Forelimb muscle (tissue), 1 donor: ENCODE measurements at regions not wholly inside any gene's neighbourhood (a gene's known extent, or its start where the extent isn't known, plus 50 kb on each side); places are given as distances from the start of the nearest gene placed in this dataset.
"Not testable (repeated sequence)": the region's sequence is repeated elsewhere in the genome, so short reads cannot be mapped to it uniquely, and the experiment has no call there.

Experiments
- DNase-seq: peaks from one replicate; pipeline ENCODE4 v3.0.0-alpha.2; 2013; ENCODE audit warnings: low read depth

DNA sequence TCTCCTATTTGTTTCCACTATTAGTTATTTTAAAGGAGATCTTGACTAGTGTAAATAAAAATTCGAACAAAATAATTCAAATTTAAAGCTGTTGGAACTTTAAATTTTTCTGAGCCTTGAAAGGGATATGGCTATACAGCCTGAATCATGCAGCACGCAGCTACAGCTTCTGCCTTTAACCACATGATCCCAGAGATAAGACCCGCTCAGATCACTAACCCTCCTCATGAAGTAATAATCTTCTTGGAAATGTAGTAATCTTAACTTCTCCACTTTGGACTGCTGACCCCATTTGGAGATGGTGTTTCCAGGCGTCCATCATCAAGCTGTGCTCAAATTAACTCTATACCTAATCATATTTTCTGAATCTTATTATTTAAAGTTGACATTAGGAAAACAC is 336.6 kb downstream of the DSC3 start:
- no peak for DNase-seq

DNA sequence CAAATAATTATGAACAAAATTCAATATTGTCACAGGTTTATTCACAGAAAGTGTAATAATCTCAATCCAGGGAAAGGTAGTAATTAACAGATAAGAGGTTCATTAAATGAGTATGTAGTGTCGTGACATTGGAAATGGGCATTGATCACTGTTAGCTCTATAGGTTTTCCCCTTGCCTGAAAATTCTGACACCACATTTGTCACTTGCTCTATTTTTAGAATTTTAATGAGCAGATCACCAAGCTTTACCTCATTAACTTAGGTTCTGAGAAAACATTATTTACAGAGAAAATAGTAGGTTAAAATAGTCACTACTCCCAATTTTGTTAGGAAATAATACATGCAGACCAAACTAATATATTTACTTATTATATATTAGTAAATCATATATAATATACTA is 344.0 kb downstream of the DSC3 start:
- DNase-seq = no peak

DNA sequence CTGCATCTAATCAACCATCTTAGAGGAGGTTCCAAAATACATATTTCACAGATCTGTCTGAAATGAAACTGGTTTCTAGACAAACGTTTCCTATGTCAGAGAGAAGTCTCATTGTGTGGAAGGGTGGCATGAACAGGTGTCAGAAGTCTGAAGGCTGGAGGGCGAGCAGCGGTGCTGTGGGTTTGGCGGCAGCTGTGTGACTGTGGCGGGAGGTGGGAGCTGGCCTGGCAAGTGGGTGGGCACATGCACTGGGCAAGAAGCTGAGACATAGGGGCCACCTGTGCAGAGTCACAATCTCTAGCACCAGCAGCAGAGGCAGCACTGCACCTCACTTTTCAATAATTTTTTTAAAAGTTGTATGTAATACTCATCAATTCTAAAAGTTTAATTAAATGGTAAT is 346.3 kb downstream of the DSC3 start:
- no peak for DNase-seq

DNA sequence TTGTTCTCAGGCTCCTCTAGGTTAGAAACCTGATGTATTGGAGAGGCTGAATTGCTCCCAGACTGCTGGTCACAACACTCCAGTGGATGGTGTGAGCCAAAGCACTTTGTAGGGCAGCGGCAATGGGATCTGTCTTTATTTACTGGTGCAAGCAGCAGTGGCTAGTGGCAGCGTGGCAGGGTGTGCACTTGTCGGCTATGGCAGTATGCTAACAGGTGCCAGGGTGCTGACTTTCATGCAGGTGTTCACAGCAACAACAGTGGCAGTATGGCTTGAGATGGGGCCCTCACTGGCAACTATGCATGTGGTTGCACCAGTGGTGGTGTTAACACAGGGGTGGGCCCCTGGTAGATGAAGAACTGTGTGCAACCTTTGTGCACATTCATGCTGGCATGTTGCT is 347.8 kb downstream of the DSC3 start:
- DNase-seq = no peak

DNA sequence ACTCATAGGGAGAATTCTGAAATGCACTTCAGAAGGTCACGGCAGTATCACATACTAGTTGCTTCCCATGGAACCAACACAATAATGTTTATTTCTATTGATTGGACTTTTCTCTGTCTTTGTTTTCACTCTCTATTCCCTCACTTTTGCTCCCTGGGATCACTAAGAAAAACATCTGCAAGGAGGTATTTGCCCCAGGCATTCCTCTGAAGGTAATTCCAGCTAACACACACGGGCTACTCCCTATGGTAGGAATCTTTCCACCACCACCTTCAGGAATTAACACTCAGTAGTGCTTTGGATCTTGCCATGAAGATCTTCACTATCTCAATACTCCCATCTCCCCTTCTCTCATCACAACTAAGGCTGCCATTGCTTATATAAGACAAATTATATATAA is 353.3 kb downstream of the DSC3 start:
- no peak for DNase-seq

DNA sequence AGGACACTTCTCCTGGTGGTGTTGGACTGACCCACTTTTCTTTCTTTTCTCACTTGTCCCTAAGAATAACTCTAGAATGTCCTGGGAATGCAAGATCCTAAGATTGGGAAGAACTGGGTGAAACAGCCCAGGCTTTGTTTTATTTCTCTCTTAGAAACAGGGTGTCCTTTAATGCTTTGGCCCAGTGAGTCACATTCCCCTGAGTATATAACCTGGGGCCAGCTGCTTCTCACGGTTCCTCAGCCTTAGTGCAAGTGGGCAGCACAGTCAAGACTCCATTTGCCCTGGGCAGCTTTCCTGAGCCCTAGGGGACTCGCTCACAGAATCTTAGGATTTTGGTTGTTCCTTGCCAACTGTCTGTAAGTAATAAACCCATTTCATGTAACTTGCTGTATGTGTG is 355.0 kb downstream of the DSC3 start:
- DNase-seq = no peak

GRCh38 chr18:30684825-30685481 is 357.6 kb downstream of the DSC3 start:
- no peak for DNase-seq

GRCh38 chr18:30683836-30684235 is 358.7 kb downstream of the DSC3 start:
- DNase-seq = no peak

- DNase-seq = peak; percentile 36
These were observed 359.9 kb downstream of the DSC3 start for GRCh38 chr18:30682672-30683071.

DNA sequence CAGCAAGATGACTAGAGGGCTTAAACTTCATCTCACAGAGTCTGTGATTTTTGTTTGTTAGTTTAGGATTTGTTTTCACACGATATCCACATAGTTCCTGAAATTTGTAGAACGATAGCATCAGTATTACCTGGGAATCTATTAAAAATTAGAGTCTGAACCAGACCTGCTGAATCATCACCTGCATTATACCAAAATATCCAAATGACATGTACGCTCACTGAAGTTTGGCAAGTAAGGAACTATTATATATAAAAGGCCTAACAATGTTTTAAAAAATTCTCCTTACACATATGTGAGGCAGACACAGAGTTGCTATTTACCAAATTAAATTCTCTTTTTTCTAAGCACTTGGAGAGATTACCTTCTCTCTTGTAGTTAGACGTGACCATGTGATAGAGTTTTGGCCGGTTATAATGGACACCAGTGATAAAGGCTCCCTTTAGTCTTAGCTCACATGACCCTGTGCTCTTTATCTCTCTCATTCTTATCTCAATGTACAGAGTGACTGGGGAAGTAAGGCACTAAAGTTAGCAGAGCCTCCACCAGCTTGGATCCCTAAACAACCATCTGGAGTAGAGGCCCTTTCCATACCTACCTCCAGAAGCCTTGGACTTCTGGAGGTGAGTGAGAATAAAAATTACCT is 363.1 kb downstream of the DSC3 start:
- DNase-seq = no peak

GRCh38 chr18:30677813-30678212 is 364.7 kb downstream of the DSC3 start:
- not testable (repeated sequence) for DNase-seq

GRCh38 chr18:30676053-30676480 is 366.5 kb downstream of the DSC3 start:
- DNase-seq = no peak

DNA sequence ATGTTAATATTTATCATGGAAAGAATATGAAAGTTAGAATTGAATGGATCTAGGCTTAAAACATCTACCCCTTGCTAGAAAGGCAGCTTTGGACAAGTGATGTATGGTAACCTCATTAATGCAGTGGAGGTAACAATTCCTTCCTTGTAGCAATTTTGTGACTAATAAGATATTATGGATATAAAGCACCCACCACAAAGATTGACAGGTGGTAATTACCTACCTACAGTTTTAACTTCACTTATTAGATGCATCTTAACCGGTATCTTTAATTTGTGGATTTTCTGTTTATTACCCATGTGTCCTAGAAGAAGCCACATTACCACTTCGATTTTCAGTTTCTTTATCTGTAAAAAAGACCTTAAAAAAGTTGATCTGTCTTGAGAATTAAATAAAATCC is 367.0 kb downstream of the DSC3 start:
- no peak for DNase-seq

DNA sequence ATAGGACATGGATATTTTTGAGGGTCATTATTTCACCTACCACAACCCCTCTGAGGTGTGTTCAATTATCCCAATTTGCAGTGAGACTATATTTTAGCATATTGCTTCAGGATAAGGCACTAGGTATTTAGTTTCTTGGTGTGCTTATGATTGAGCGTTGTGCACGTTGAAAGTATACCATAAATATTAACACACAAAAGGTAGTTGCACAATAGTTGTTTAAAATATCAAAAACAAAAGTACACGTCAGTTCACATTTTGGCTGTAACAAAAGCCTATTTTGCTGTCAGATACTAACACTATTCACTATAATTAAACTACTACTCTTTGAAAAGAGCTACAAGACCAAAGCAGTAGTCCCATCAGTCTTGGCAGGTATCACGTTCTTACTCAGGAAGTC is 367.5 kb downstream of the DSC3 start:
- DNase-seq = no peak

- DNase-seq = no peak
These were observed 367.9 kb downstream of the DSC3 start for GRCh38 chr18:30674596-30674995.

DNA sequence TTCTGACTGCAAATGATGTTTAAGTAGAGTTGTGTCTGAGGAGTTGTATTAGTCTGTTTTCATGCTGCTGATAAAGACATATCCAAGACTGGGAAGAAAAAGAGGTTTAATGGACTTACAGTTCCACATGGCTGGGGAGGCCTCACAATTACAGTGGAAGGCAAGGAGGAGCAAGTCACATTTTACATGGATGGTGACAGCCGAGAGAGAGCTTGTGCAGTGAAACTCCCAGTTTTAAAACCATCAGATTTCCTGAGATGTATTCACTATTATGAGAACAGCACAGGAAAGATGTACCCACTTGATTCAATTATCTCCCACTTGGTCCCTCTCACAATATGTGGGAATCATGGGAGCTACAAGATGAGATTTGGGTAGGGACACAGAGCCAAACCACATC is 370.1 kb downstream of the DSC3 start:
- DNase-seq = not testable (repeated sequence)

DNA sequence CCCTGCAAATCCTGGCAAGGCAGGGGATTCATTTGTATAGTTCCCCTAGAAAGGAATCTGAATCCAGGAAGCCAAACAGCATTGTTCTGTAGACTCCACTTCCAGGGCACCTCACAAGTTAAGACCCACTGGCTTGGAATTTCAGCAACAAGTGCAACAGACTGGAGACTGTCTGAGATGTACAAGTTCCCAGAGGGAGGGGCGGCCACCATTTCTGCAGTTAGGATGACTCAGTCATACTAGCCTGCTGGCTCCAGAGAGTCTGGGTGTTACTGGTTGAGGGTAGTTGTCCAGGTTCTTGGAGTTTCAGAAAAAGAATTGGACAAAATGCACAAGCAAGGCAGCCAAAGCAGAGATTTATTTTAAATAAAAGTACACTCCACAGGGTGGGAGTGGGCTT is 384.2 kb downstream of the DSC3 start:
- DNase-seq = no peak

GRCh38 chr18:30652387-30652786 is 390.2 kb downstream of the DSC3 start:
- no peak for DNase-seq

DNA sequence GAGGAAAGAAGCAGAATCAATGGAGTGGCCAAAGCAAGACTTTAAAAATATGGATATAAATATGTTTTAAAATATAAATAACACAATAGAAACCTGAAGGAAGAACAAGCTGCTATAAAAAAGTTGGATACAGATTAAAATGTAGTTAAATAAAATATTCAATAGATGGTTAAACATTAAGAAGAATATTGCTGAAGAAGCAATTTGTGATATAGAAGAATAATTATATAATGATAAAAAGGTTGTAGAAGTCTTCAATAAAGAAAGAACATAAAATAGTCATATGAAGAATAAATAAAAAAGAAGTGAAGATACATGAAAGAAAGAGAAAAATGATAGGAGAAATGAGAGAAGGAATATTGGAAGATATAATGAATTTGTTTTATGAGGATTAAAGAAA is 392.0 kb downstream of the DSC3 start:
- no peak for DNase-seq

DNA sequence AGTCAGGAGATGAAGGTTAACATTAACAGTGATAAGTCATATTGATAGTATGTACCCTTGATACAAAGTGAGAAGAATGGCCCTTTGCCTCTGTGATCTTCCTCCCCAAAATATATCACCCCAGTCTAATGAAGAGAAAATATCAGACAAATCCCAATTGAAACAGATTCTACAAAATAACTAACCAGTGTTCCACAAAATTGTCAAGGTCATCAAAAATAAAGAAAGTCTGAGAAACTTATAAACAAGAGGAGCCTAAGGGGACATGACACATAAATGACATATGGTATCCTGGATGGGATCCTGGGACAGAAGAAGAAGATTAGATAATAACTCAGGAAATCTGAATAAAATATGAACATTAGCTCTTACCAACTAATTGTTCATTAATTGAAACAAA is 398.4 kb downstream of the DSC3 start:
- no peak for DNase-seq

- no peak for DNase-seq
These were observed 403.2 kb downstream of the DSC3 start for GRCh38 chr18:30639361-30639760.

DNA sequence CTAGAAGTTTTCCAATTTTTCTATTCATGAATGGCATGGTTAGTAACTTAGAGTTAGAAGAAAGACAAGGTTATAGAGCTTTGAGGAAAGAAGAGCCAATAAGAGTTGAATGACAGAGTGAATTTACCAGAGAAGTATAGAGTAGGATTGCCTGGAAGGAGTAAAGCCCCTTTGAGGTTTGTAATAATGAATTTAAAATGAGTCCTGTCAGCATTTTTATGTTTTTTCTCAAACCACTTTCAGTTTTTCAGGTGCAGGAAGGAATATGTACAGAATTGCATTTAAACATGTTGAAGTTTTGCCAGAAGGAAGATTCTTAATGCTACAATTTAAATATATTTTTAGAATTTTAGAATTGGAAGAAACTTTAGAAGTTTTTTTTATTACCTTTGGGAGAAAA is 408.3 kb downstream of the DSC3 start:
- DNase-seq = no peak

DNA sequence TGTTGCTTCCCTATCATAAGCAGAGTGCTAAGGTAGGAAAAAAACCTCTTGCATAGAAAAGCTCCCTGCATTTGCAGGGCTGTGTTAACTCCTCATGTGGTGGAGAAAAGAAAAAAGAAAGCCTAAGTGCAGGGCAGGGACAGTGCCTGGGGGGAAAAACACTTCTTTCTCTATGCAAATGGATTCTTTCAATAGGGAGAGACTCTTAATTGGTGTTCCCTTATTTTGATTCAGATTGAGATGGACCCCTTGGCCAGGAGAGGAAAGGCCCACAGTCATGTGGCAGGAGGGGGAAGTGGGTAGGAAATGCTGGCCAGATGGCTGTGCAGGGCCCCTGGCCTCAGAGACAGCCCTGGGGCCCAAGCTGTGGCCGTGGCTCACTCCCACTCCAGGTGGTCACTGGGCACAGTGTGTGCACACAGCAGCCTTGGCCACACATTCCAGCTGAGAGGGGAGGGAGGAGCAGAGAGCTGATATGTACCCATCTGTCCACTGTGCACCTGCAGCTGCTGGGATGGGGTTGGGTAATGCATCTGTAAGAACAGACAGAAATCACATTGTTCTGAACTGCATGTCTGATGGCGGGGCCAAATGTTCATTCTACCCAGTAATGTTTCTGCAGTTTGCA is 410.4 kb downstream of the DSC3 start:
- DNase-seq = no peak
